GOT3 (cell line): ENCODE measurements at regions not wholly inside any gene's neighbourhood (a gene's known extent, or its start where the extent isn't known, plus 50 kb on each side); places are given as distances from the start of the nearest gene placed in this dataset.
"Not testable (repeated sequence)": the region's sequence is repeated elsewhere in the genome, so short reads cannot be mapped to it uniquely, and the experiment has no call there.

ENCODE experiments used
- DNase-seq: peaks from one replicate; lab custom pipeline; 2025; ENCODE audit warnings: mixed read lengths; lab: John Stamatoyannopoulos, UW

GRCh38 chr2:67290451-67291290 is 106.5 kb upstream of the ETAA1 start:
- DNase-seq = peak; percentile 8

- no peak for DNase-seq
Measured at GRCh38 chr2:67294218-67294617, 102.9 kb upstream of the ETAA1 start.

GRCh38 chr2:67295406-67295805 is 101.7 kb upstream of the ETAA1 start:
- DNase-seq = no peak

GRCh38 chr2:67295851-67296250 is 101.3 kb upstream of the ETAA1 start:
- no peak for DNase-seq

- DNase-seq = no peak
Measured at GRCh38 chr2:67304300-67304890, 92.7 kb upstream of the ETAA1 start.

GRCh38 chr2:67309281-67309680 is 87.9 kb upstream of the ETAA1 start:
- no peak for DNase-seq

- no peak for DNase-seq
Measured at GRCh38 chr2:67311536-67311935, 85.6 kb upstream of the ETAA1 start.

GRCh38 chr2:67312871-67313270 is 84.3 kb upstream of the ETAA1 start:
- no peak for DNase-seq

GRCh38 chr2:67313536-67313935 is 83.6 kb upstream of the ETAA1 start:
- no peak for DNase-seq

GRCh38 chr2:67318031-67318430 is 79.1 kb upstream of the ETAA1 start:
- DNase-seq = no peak

GRCh38 chr2:67318563-67318962 is 78.6 kb upstream of the ETAA1 start:
- DNase-seq = no peak

GRCh38 chr2:67318993-67319481 is 78.1 kb upstream of the ETAA1 start:
- DNase-seq = no peak

- DNase-seq = no peak
Measured at GRCh38 chr2:67320861-67321587, 76.1 kb upstream of the ETAA1 start.

- DNase-seq = no peak
Measured at GRCh38 chr2:67321588-67321903, 75.6 kb upstream of the ETAA1 start.

- peak; percentile 1 for DNase-seq
Measured at GRCh38 chr2:67322353-67323001, 74.7 kb upstream of the ETAA1 start.

- no peak for DNase-seq
Measured at GRCh38 chr2:67323209-67323991, 73.7 kb upstream of the ETAA1 start.

- DNase-seq = no peak
Measured at GRCh38 chr2:67329513-67329912, 67.6 kb upstream of the ETAA1 start.

- no peak for DNase-seq
Measured at GRCh38 chr2:67329951-67330350, 67.2 kb upstream of the ETAA1 start.

GRCh38 chr2:67331419-67332086 is 65.6 kb upstream of the ETAA1 start:
- DNase-seq = not testable (repeated sequence)

GRCh38 chr2:67337903-67338302 is 59.2 kb upstream of the ETAA1 start:
- no peak for DNase-seq

GRCh38 chr2:67338601-67339233 is 58.4 kb upstream of the ETAA1 start:
- no peak for DNase-seq
